CD14-positive monocyte (primary cell): ENCODE measurements at regions not wholly inside any gene's neighbourhood (a gene's known extent, or its start where the extent isn't known, plus 50 kb on each side); places are given as distances from the start of the nearest gene placed in this dataset.

Experiments
- DNase-seq, 3 donors: peaks; one replicate each; pipeline ENCODE4 v3.0.0-alpha.2; 2011 to 2022
- H2AFZ ChIP-seq: 2 replicates; pipeline ENCODE4 v1.6.0; 2012; ENCODE audit warnings: mild to moderate bottlenecking, low read depth, low read length, inconsistent platforms; ENCODE audit not compliant: insufficient read depth, poor library complexity, severe bottlenecking
- H3K27ac ChIP-seq, 2 donors: 1 replicate in 1 of 2; 2 replicates in 1 of 2; pipeline ENCODE4 v1.5.1; 2012 to 2013; ENCODE audit warnings: low read length in 2 of 2, control low read depth in 1 of 2, inconsistent platforms in 1 of 2, low read depth in 1 of 2, mild to moderate bottlenecking in 1 of 2
- H3K27me3 ChIP-seq, 2 donors: one replicate each; pipeline versions ENCODE4 v1.6.0 to v1.6.1; 2011 to 2013; ENCODE audit warnings: low read length in 2 of 2; ENCODE audit not compliant: control insufficient read depth in 2 of 2, insufficient read depth in 2 of 2
- H3K36me3 ChIP-seq, 2 donors: replicated peaks in 1 of 2; 1 replicate in 1 of 2; 2 replicates in 1 of 2; pipeline versions ENCODE4 v1.5.1 to v1.6.1; 2012 to 2013; ENCODE audit warnings: low read length in 2 of 2, control low read depth in 1 of 2, inconsistent platforms in 1 of 2, mild to moderate bottlenecking in 1 of 2; ENCODE audit not compliant: insufficient read depth in 2 of 2, control insufficient read depth in 1 of 2
- H3K4me1 ChIP-seq, 2 donors: 1 replicate in 1 of 2; 2 replicates in 1 of 2; pipeline versions ENCODE4 v1.5.1 to v1.6.1; 2012 to 2013; ENCODE audit warnings: low read length in 2 of 2, control low read depth in 1 of 2, inconsistent platforms in 1 of 2, mild to moderate bottlenecking in 1 of 2, moderate library complexity in 1 of 2; ENCODE audit not compliant: insufficient read depth in 2 of 2, control insufficient read depth in 1 of 2
- H3K4me2 ChIP-seq: replicated peaks from 2 replicates; pipeline ENCODE3; 2012; ENCODE audit warnings: low read length, moderate library complexity, mild to moderate bottlenecking; ENCODE audit not compliant: poor library complexity, severe bottlenecking; ENCODE audit errors: extremely low read depth
- H3K4me3 ChIP-seq, 3 experiments: fragments of 200-600 bp in 1 of 3; sonication (generic) in 1 of 3; replicated peaks in 1 of 3; 1 replicate in 2 of 3; 2 replicates in 1 of 3; pipeline ENCODE4 v1.5.1; 2011 to 2013; ENCODE audit warnings: low read length in 3 of 3, mild to moderate bottlenecking in 3 of 3, control low read depth in 2 of 3, low read depth in 2 of 3, inconsistent platforms in 1 of 3, moderate library complexity in 1 of 3
- H3K79me2 ChIP-seq: 2 replicates; pipeline ENCODE4 v1.6.0; 2012; ENCODE audit warnings: mild to moderate bottlenecking, control low read depth, inconsistent platforms, low read length, moderate library complexity; ENCODE audit not compliant: insufficient read depth
- H3K9ac ChIP-seq: 2 replicates; pipeline ENCODE4 v1.6.0; 2017; ENCODE audit warnings: low read length, mild to moderate bottlenecking; ENCODE audit not compliant: insufficient read depth, poor library complexity, severe bottlenecking
- H3K9me3 ChIP-seq, 2 donors: replicated peaks in 1 of 2; 1 replicate in 1 of 2; 2 replicates in 1 of 2; pipeline versions ENCODE4 v1.5.1 to v1.6.1; 2012 to 2013; ENCODE audit warnings: low read length in 2 of 2, control low read depth in 1 of 2; ENCODE audit not compliant: control insufficient read depth in 1 of 2, insufficient read depth in 1 of 2
- H4K20me1 ChIP-seq: 2 replicates; pipeline ENCODE4 v1.6.0; 2012; ENCODE audit warnings: mild to moderate bottlenecking, low read length, control low read depth, moderate library complexity; ENCODE audit not compliant: insufficient read depth
- H3K27ac Mint-ChIP-seq, 7 donors: one replicate each; pipeline ENCODE4 v1.8.0; 2020; ENCODE audit warnings: mild to moderate bottlenecking in 7 of 7, mixed read lengths in 7 of 7, moderate library complexity in 6 of 7, inconsistent platforms in 2 of 7
- H3K27me3 Mint-ChIP-seq, 3 donors: one replicate each; pipeline ENCODE4 v1.8.0; 2021 to 2022; ENCODE audit warnings: low read depth in 3 of 3, mild to moderate bottlenecking in 3 of 3, mixed read lengths in 3 of 3, moderate library complexity in 3 of 3, inconsistent platforms in 1 of 3
- H3K36me3 Mint-ChIP-seq, 2 donors: one replicate each; pipeline ENCODE4 v1.8.0; 2020; ENCODE audit warnings: mixed read lengths in 2 of 2, inconsistent platforms in 1 of 2, mild to moderate bottlenecking in 1 of 2
- H3K4me1 Mint-ChIP-seq: one replicate; pipeline ENCODE4 v1.8.0; 2020; ENCODE audit warnings: mild to moderate bottlenecking, mixed read lengths
- H3K4me3 Mint-ChIP-seq, 2 donors: one replicate each; pipeline ENCODE4 v1.8.0; 2020; ENCODE audit warnings: mild to moderate bottlenecking in 2 of 2, mixed read lengths in 2 of 2, moderate library complexity in 1 of 2
- H3K9me3 Mint-ChIP-seq, 7 donors: one replicate each; pipeline ENCODE4 v1.8.0; 2020 to 2022; ENCODE audit warnings: mixed read lengths in 7 of 7, mild to moderate bottlenecking in 6 of 7, moderate library complexity in 6 of 7, inconsistent platforms in 2 of 7
- CTCF ChIP-seq: fragments of 200-600 bp; IDR thresholded peaks from one replicate; pipeline ENCODE4 v1.8.0; 2022; ENCODE audit warnings: antibody characterized with exemption, mild to moderate bottlenecking
- WGBS: methylation state at CpG from one replicate; pipeline ENCODE4 v1.1.5; 2013; ENCODE audit warnings: missing lambda C conversion rate; ENCODE audit not compliant: insufficient coverage; 5-methylcytosine and 5-hydroxymethylcytosine counted together
- intact Hi-C, 2 donors: fragments of 100-400 bp; cut with micrococcal nuclease; formaldehyde crosslinking; loops; one replicate each; pipeline versions ENCODE4 v1.15.0 to v1.15.1; 2023

- no peak overlapping the region for H2AFZ ChIP-seq
- H3K27me3 ChIP-seq = no peaks in the 10 kb centered on the region
- no peaks in the 10 kb centered on the region for H3K9me3 ChIP-seq
- no peak overlapping the region for H3K27ac ChIP-seq
- Mint-ChIP-seq H3K4me1 (no peaks in the 10 kb centered on the region), H3K4me3 (no peak overlapping the region), H3K9me3 (peaks cover 0 to 3% (median 0%) of the 10 kb centered on the region in 7 donors), H3K36me3 (no peaks in the 10 kb centered on the region), H3K27me3 (peaks cover 0 to 2% (median 0%) of the 10 kb centered on the region in 3 donors), H3K27ac (no peak overlapping the region)
- DNase-seq = no peak
- intact Hi-C loops = no loop called here
- H3K4me2 ChIP-seq = no peak overlapping the region
- H3K9ac ChIP-seq = no peak overlapping the region
- no peaks in the 10 kb centered on the region for H3K79me2 ChIP-seq
- H3K4me1 ChIP-seq = no peaks in the 10 kb centered on the region
- H3K36me3 ChIP-seq = no peaks in the 10 kb centered on the region
- TF ChIP-seq CTCF = no peak
- H3K4me3 ChIP-seq = no peak overlapping the region
- WGBS = no CpG with 5 or more reads among the region's 3 CpGs
- no peaks in the 10 kb centered on the region for H4K20me1 ChIP-seq
Observed at GRCh38 chr4:171288816-171289432, 524.3 kb upstream of the GALNTL6 start.

- Histone ChIP-seq H2AFZ (no peak overlapping the region), H3K9ac (no peak overlapping the region), H4K20me1 (no peaks in the 10 kb centered on the region), H3K36me3 (no peaks in the 10 kb centered on the region), H3K79me2 (no peaks in the 10 kb centered on the region), H3K4me2 (no peak overlapping the region), H3K27me3 (no peaks in the 10 kb centered on the region), H3K4me3 (no peak overlapping the region), H3K9me3 (no peaks in the 10 kb centered on the region), H3K4me1 (no peaks in the 10 kb centered on the region), H3K27ac (no peak overlapping the region)
- Mint-ChIP-seq H3K9me3 (peaks cover 0 to 3% (median 0%) of the 10 kb centered on the region in 7 donors), H3K27me3 (peaks cover 0 to 2% (median 0%) of the 10 kb centered on the region in 3 donors), H3K27ac (no peak overlapping the region), H3K4me1 (no peaks in the 10 kb centered on the region), H3K4me3 (no peak overlapping the region), H3K36me3 (no peaks in the 10 kb centered on the region)
- WGBS = 80% methylated on average over 1 of the region's 4 CpGs
- no peak for DNase-seq
- intact Hi-C loops = no loop called here
- TF ChIP-seq CTCF = no peak
Observed at GRCh38 chr4:171281359-171281758, 531.8 kb upstream of the GALNTL6 start.
